CD4-positive, CD25-positive, alpha-beta regulatory T cell (primary cell): ENCODE measurements at regions not wholly inside any gene's neighbourhood (a gene's known extent, or its start where the extent isn't known, plus 50 kb on each side); places are given as distances from the start of the nearest gene placed in this dataset.
A peak's percentile ranks its signal among the peaks of the same experiment; 100 is the strongest.

Experiments used
- ATAC-seq, 2 donors: fragments of 150-1000 bp; cut with Tn5 transposase; one replicate each; pipeline ENCODE4 v1.10.0; 2021; ENCODE audit warnings: low read depth in 2 of 2, moderate number of reproducible peaks in 2 of 2, moderate library complexity in 1 of 2
- DNase-seq, 3 donors: peaks; one replicate each; pipeline versions ENCODE4 v3.0.0 to v3.0.0-alpha.2; 2012 to 2022; ENCODE audit warnings: mixed read lengths in 1 of 3
- H3K27ac ChIP-seq: one replicate; pipeline ENCODE4 v1.7.0; 2013; ENCODE audit warnings: mild to moderate bottlenecking, low read length; ENCODE audit not compliant: insufficient read depth, poor library complexity, severe bottlenecking
- H3K27me3 ChIP-seq: one replicate; pipeline ENCODE4 v1.7.0; 2013; ENCODE audit warnings: low read length; ENCODE audit not compliant: control insufficient read depth, insufficient read depth
- H3K36me3 ChIP-seq: one replicate; pipeline ENCODE4 v1.7.0; 2013; ENCODE audit warnings: mild to moderate bottlenecking, low read length, moderate library complexity; ENCODE audit not compliant: control insufficient read depth, insufficient read depth
- H3K4me1 ChIP-seq: 2 replicates; pipeline ENCODE4 v1.7.0; 2013; ENCODE audit warnings: mild to moderate bottlenecking, low read length; ENCODE audit not compliant: insufficient read depth, control insufficient read depth, poor library complexity, severe bottlenecking
- H3K4me3 ChIP-seq: one replicate; pipeline ENCODE4 v1.7.0; 2013; ENCODE audit warnings: low read depth, mild to moderate bottlenecking, low read length, moderate library complexity
- H3K9me3 ChIP-seq, 2 experiments: 1 replicate in 1 of 2; 2 replicates in 1 of 2; pipeline ENCODE4 v1.7.0; 2013; ENCODE audit warnings: low read length in 2 of 2, mild to moderate bottlenecking in 1 of 2, moderate library complexity in 1 of 2; ENCODE audit not compliant: control insufficient read depth in 2 of 2
- H3K27ac Mint-ChIP-seq, 3 donors: one replicate each; pipeline ENCODE4 v1.8.0; 2020 to 2022; ENCODE audit warnings: mild to moderate bottlenecking in 3 of 3, mixed read lengths in 3 of 3, moderate library complexity in 2 of 3
- H3K27me3 Mint-ChIP-seq: one replicate; pipeline ENCODE4 v1.8.0; 2022; ENCODE audit warnings: mild to moderate bottlenecking, mixed read lengths
- H3K36me3 Mint-ChIP-seq: one replicate; pipeline ENCODE4 v1.8.0; 2020; ENCODE audit warnings: mixed read lengths
- H3K4me1 Mint-ChIP-seq, 4 donors: one replicate each; pipeline ENCODE4 v1.8.0; 2020 to 2022; ENCODE audit warnings: mixed read lengths in 4 of 4, mild to moderate bottlenecking in 1 of 4
- H3K4me3 Mint-ChIP-seq, 4 donors: one replicate each; pipeline ENCODE4 v1.8.0; 2020 to 2022; ENCODE audit warnings: mild to moderate bottlenecking in 4 of 4, mixed read lengths in 4 of 4, moderate library complexity in 3 of 4
- H3K9me3 Mint-ChIP-seq, 7 donors: one replicate each; pipeline ENCODE4 v1.8.0; 2020 to 2022; ENCODE audit warnings: mixed read lengths in 7 of 7, mild to moderate bottlenecking in 3 of 7, moderate library complexity in 2 of 7

GRCh38 chr11:116653206-116653605, 119.6 kb downstream of the BUD13 start:
- Histone ChIP-seq H3K27me3 (no peaks in the 10 kb centered on the region), H3K27ac (no peak overlapping the region), H3K9me3 (peaks cover 3 to 6% of the 10 kb centered on the region in 2 experiments), H3K36me3 (no peaks in the 10 kb centered on the region), H3K4me1 (no peaks in the 10 kb centered on the region), H3K4me3 (no peak overlapping the region)
- Mint-ChIP-seq H3K27me3 (peaks cover 5% of the 10 kb centered on the region), H3K9me3 (peaks cover 0 to 14% (median 0%) of the 10 kb centered on the region in 7 donors), H3K36me3 (no peaks in the 10 kb centered on the region), H3K27ac (no peak overlapping the region), H3K4me1 (no peaks in the 10 kb centered on the region), H3K4me3 (no peak overlapping the region)
- no peak for ATAC-seq
- DNase-seq = no peak

GRCh38 chr11:116651737-116652237, 121.0 kb downstream of the BUD13 start:
- H3K4me1 Mint-ChIP-seq = no peaks in the 10 kb centered on the region
- Histone ChIP-seq H3K4me3 (no peak overlapping the region), H3K27me3 (no peaks in the 10 kb centered on the region), H3K4me1 (no peaks in the 10 kb centered on the region), H3K27ac (no peak overlapping the region), H3K9me3 (peaks cover 3 to 6% of the 10 kb centered on the region in 2 experiments), H3K36me3 (no peaks in the 10 kb centered on the region)
- peaks cover 0 to 14% (median 2%) of the 10 kb centered on the region in 7 donors for H3K9me3 Mint-ChIP-seq
- ATAC-seq (no peak), DNase-seq (no peak)
- no peaks in the 10 kb centered on the region for H3K36me3 Mint-ChIP-seq
- no peak overlapping the region for H3K27ac Mint-ChIP-seq
- no peak overlapping the region for H3K4me3 Mint-ChIP-seq
- peaks cover 5% of the 10 kb centered on the region for H3K27me3 Mint-ChIP-seq

- no peaks in the 10 kb centered on the region for H3K36me3 Mint-ChIP-seq
- Histone ChIP-seq H3K4me1 (no peaks in the 10 kb centered on the region), H3K9me3 (peaks cover 3 to 6% of the 10 kb centered on the region in 2 experiments), H3K27me3 (no peaks in the 10 kb centered on the region), H3K27ac (no peak overlapping the region), H3K36me3 (no peaks in the 10 kb centered on the region), H3K4me3 (no peak overlapping the region)
- peaks cover 5% of the 10 kb centered on the region for H3K27me3 Mint-ChIP-seq
- H3K27ac Mint-ChIP-seq = peak overlapping the region in 1 of 3 donors; percentile 92
- H3K9me3 Mint-ChIP-seq = peaks cover 0 to 12% (median 2%) of the 10 kb centered on the region in 7 donors
- H3K4me3 Mint-ChIP-seq = no peak overlapping the region
- DNase-seq = no peak
- no peak for ATAC-seq
- no peaks in the 10 kb centered on the region for H3K4me1 Mint-ChIP-seq
Observed at GRCh38 chr11:116651098-116651736, 121.6 kb downstream of the BUD13 start.

- Mint-ChIP-seq H3K9me3 (peaks cover 0 to 7% (median 0%) of the 10 kb centered on the region in 7 donors), H3K27ac (no peak overlapping the region), H3K27me3 (peaks cover 5% of the 10 kb centered on the region), H3K4me1 (no peaks in the 10 kb centered on the region), H3K36me3 (no peaks in the 10 kb centered on the region), H3K4me3 (no peak overlapping the region)
- Histone ChIP-seq H3K27ac (no peak overlapping the region), H3K9me3 (peaks cover 3% of the 10 kb centered on the region in 2 experiments), H3K36me3 (no peaks in the 10 kb centered on the region), H3K27me3 (no peaks in the 10 kb centered on the region), H3K4me3 (no peak overlapping the region), H3K4me1 (no peaks in the 10 kb centered on the region)
- ATAC-seq = no peak
- no peak for DNase-seq
Observed at GRCh38 chr11:116650052-116650451, 122.7 kb downstream of the BUD13 start.

GRCh38 chr11:116649268-116649667, 123.5 kb downstream of the BUD13 start:
- H3K4me3 ChIP-seq = no peak overlapping the region
- DNase-seq (no peak), ATAC-seq (no peak)
- H3K36me3 ChIP-seq = no peaks in the 10 kb centered on the region
- H3K27me3 ChIP-seq = no peaks in the 10 kb centered on the region
- Mint-ChIP-seq H3K4me3 (no peak overlapping the region), H3K4me1 (no peaks in the 10 kb centered on the region), H3K36me3 (no peaks in the 10 kb centered on the region), H3K27ac (no peak overlapping the region), H3K9me3 (peaks cover 0 to 2% (median 0%) of the 10 kb centered on the region in 7 donors), H3K27me3 (peaks cover 5% of the 10 kb centered on the region)
- H3K9me3 ChIP-seq = no peaks in the 10 kb centered on the region
- no peaks in the 10 kb centered on the region for H3K4me1 ChIP-seq
- no peak overlapping the region for H3K27ac ChIP-seq

- ATAC-seq (no peak), DNase-seq (no peak)
- H3K4me3 ChIP-seq = no peak overlapping the region
- H3K27me3 ChIP-seq = no peaks in the 10 kb centered on the region
- H3K9me3 Mint-ChIP-seq = peaks cover 0 to 2% (median 0%) of the 10 kb centered on the region in 7 donors
- H3K4me3 Mint-ChIP-seq = no peak overlapping the region
- no peaks in the 10 kb centered on the region for H3K4me1 Mint-ChIP-seq
- H3K36me3 Mint-ChIP-seq = no peaks in the 10 kb centered on the region
- no peak overlapping the region for H3K27ac ChIP-seq
- no peak overlapping the region for H3K27ac Mint-ChIP-seq
- H3K4me1 ChIP-seq = no peaks in the 10 kb centered on the region
- peaks cover 5% of the 10 kb centered on the region for H3K27me3 Mint-ChIP-seq
- H3K9me3 ChIP-seq = no peaks in the 10 kb centered on the region
- H3K36me3 ChIP-seq = no peaks in the 10 kb centered on the region
Observed at GRCh38 chr11:116648247-116649174, 124.3 kb downstream of the BUD13 start.

GRCh38 chr11:116647305-116648080, 125.3 kb downstream of the BUD13 start:
- H3K36me3 Mint-ChIP-seq = no peaks in the 10 kb centered on the region
- no peaks in the 10 kb centered on the region for H3K36me3 ChIP-seq
- no peak for DNase-seq
- no peaks in the 10 kb centered on the region for H3K9me3 ChIP-seq
- H3K4me1 Mint-ChIP-seq = no peaks in the 10 kb centered on the region
- ATAC-seq = no peak
- H3K9me3 Mint-ChIP-seq = peaks cover 0 to 2% (median 0%) of the 10 kb centered on the region in 7 donors
- no peaks in the 10 kb centered on the region for H3K4me1 ChIP-seq
- H3K27ac ChIP-seq = no peak overlapping the region
- no peak overlapping the region for H3K4me3 ChIP-seq
- H3K27me3 ChIP-seq = no peaks in the 10 kb centered on the region
- H3K4me3 Mint-ChIP-seq = no peak overlapping the region
- H3K27ac Mint-ChIP-seq = no peak overlapping the region
- no peaks in the 10 kb centered on the region for H3K27me3 Mint-ChIP-seq
